ENCODE measurements at regions not wholly inside any gene's neighbourhood (a gene's known extent, or its start where the extent isn't known, plus 50 kb on each side); places are given as distances from the start of the nearest gene placed in this dataset.

DNA sequence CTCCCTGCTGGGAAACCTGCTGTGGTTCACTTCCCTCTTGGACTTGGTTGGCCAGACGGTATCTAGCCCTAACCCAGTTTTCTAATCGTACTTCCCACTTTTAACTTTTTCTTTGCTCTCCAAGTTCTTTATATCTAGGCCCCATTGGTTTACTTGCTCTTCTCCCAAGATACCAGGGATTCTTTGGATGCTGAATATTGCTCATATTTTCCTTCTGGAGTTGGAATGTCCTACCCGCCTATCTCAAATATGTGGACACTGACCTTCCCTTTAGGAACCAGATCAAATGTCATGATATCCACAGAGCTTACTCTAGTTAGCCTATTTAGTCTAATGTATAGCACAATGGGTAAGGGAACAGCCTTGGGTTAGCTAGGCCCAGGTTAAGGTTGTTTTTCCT lies 228.6 kb downstream of the DACT1 start:
- no peak overlapping the region for H3K4me3 ChIP-seq
- no peaks in the 10 kb centered on the region for H3K36me3 ChIP-seq
- no peak for TF ChIP-seq CTCF (IDR thresholded peaks at IDR 0.05)
- peak overlapping the region in 1 of 2 donors; percentile 50 for H3K27ac ChIP-seq
- DNase-seq (ENCODE audit: low spot score): no peak
- H3K27me3 ChIP-seq: no peaks in the 10 kb centered on the region
- H3K9me3 ChIP-seq: no peaks in the 10 kb centered on the region
- H3K4me1 ChIP-seq: no peaks in the 10 kb centered on the region

- H3K4me1 ChIP-seq: no peaks in the 10 kb centered on the region
- H3K36me3 ChIP-seq: no peaks in the 10 kb centered on the region
- no peak for DNase-seq (ENCODE audit: low spot score)
- no peaks in the 10 kb centered on the region for H3K27me3 ChIP-seq
- no peaks in the 10 kb centered on the region for H3K9me3 ChIP-seq
- H3K4me3 ChIP-seq: no peak overlapping the region
- H3K27ac ChIP-seq: no peak overlapping the region
- TF ChIP-seq CTCF (IDR thresholded peaks at IDR 0.05): no peak
Measured at GRCh38 chr14:58870961-58871360, 233.2 kb downstream of the DACT1 start.

GRCh38 chr14:58871573-58871972 lies 233.8 kb downstream of the DACT1 start:
- no peaks in the 10 kb centered on the region for H3K4me1 ChIP-seq
- H3K9me3 ChIP-seq: no peaks in the 10 kb centered on the region
- H3K4me3 ChIP-seq: no peak overlapping the region
- TF ChIP-seq CTCF (IDR thresholded peaks at IDR 0.05): no peak
- H3K27me3 ChIP-seq: no peaks in the 10 kb centered on the region
- H3K27ac ChIP-seq: no peak overlapping the region
- H3K36me3 ChIP-seq: no peaks in the 10 kb centered on the region
- DNase-seq (ENCODE audit: low spot score): no peak

- no peaks in the 10 kb centered on the region for H3K4me1 ChIP-seq
- no peak overlapping the region for H3K27ac ChIP-seq
- no peaks in the 10 kb centered on the region for H3K9me3 ChIP-seq
- H3K27me3 ChIP-seq: no peaks in the 10 kb centered on the region
- H3K36me3 ChIP-seq: no peaks in the 10 kb centered on the region
- TF ChIP-seq CTCF (IDR thresholded peaks at IDR 0.05): no peak
- DNase-seq (ENCODE audit: low spot score): no peak
- no peak overlapping the region for H3K4me3 ChIP-seq
Measured at GRCh38 chr14:58872061-58872460, 234.3 kb downstream of the DACT1 start.

DNA sequence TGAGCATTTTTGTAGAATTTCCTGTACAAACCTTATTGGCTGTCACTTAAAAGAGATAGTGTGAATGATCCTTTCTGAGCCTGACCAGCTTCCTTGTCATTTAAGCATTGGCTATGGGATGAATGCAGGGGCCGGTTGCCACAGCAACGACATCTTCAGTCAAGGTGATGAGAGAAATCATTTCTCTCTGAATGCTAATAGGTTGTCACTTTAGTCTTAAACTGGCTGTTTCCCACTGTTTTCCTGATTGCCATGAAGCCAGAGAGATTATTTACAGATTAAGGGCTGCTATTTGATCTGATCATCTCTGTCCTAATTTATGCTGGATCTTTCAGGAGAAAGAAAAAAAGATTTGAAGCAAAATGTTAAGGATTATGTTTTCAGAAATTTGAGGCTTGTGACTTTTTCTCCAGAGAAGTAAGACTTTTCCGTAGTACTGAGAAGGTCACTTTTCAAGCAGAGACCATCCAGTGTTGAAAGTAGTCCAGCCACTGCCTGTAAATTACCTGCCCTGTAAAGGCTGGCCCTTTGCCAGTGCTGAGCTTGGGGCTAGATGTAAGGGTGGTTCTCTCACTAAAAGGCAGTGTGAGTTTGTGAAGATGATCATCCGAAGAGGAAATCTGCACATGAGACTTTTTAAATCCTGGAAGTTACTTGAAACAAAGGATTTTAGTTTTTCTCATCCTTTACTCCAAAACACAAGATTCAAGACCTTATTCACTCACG lies 235.6 kb downstream of the DACT1 start:
- H3K4me1 ChIP-seq: no peaks in the 10 kb centered on the region
- no peak overlapping the region for H3K27ac ChIP-seq
- H3K27me3 ChIP-seq: no peaks in the 10 kb centered on the region
- H3K9me3 ChIP-seq: no peaks in the 10 kb centered on the region
- no peak for DNase-seq (ENCODE audit: low spot score)
- TF ChIP-seq CTCF (IDR thresholded peaks at IDR 0.05): no peak
- no peak overlapping the region for H3K4me3 ChIP-seq
- no peaks in the 10 kb centered on the region for H3K36me3 ChIP-seq

GRCh38 chr14:58875613-58876012 lies 237.9 kb downstream of the DACT1 start:
- DNase-seq (ENCODE audit: low spot score): no peak
- no peak for TF ChIP-seq CTCF (IDR thresholded peaks at IDR 0.05)
- H3K36me3 ChIP-seq: no peaks in the 10 kb centered on the region

More at GRCh38 chr14:58875613-58876012, 237.9 kb downstream of the DACT1 start:
- H3K9me3 ChIP-seq: no peaks in the 10 kb centered on the region
- no peak overlapping the region for H3K4me3 ChIP-seq
- H3K27ac ChIP-seq: no peak overlapping the region
- no peaks in the 10 kb centered on the region for H3K4me1 ChIP-seq
- H3K27me3 ChIP-seq: no peaks in the 10 kb centered on the region

Measured in right atrium auricular region (tissue), 2 donors.